ENCODE measurements at regions not wholly inside any gene's neighbourhood (a gene's known extent, or its start where the extent isn't known, plus 50 kb on each side); places are given as distances from the start of the nearest gene placed in this dataset.

- ChIA-PET CTCF (no interaction called here), POLR2A (no interaction called here)
- Histone ChIP-seq H3K27me3 (ENCODE audit: control insufficient read depth, insufficient read depth, low read length) (no peaks in the 10 kb centered on the region), H3K36me3 (ENCODE audit: control insufficient read depth, insufficient read depth, low read length) (no peaks in the 10 kb centered on the region), H3K4me3 (ENCODE audit: low read depth, low read length) (no peak overlapping the region)
- no peak for DNase-seq (ENCODE audit: low read depth)
- no peak for TF ChIP-seq CTCF (IDR thresholded peaks at IDR 0.05; ENCODE audit: insufficient read depth, low read depth, low read length)
Measured at GRCh38 chr16:65218348-65218747, 96.5 kb upstream of the CDH11 start.

GRCh38 chr16:65213866-65214595 is 92.2 kb upstream of the CDH11 start:
- DNase-seq (ENCODE audit: low read depth) = no peak
- CTCF ChIA-PET = no interaction called here

GRCh38 chr16:65212791-65213190 is 90.9 kb upstream of the CDH11 start:
- no peak overlapping the region for H3K4me3 ChIP-seq (ENCODE audit: low read depth, low read length)
- ChIA-PET CTCF (interaction anchor here (1.8 kb wide), 1 partner anchor 9 kb away, joined by 4 read pairs; no protein-coding TSS in a partner anchor), POLR2A (no interaction called here)
- no peak for TF ChIP-seq CTCF (IDR thresholded peaks at IDR 0.05; ENCODE audit: insufficient read depth, low read depth, low read length)
- no peaks in the 10 kb centered on the region for H3K27me3 ChIP-seq (ENCODE audit: control insufficient read depth, insufficient read depth, low read length)
- H3K36me3 ChIP-seq (ENCODE audit: control insufficient read depth, insufficient read depth, low read length) = no peaks in the 10 kb centered on the region
- no peak for DNase-seq (ENCODE audit: low read depth)

More at GRCh38 chr16:65213866-65214595, 92.2 kb upstream of the CDH11 start:
- Histone ChIP-seq H3K4me3 (ENCODE audit: low read depth, low read length) (no peak overlapping the region), H3K36me3 (ENCODE audit: control insufficient read depth, insufficient read depth, low read length) (no peaks in the 10 kb centered on the region), H3K27me3 (ENCODE audit: control insufficient read depth, insufficient read depth, low read length) (no peaks in the 10 kb centered on the region)
- no peak for TF ChIP-seq CTCF (IDR thresholded peaks at IDR 0.05; ENCODE audit: insufficient read depth, low read depth, low read length)
- POLR2A ChIA-PET = no interaction called here

GRCh38 chr16:65212240-65212639 is 90.4 kb upstream of the CDH11 start:
- CTCF ChIA-PET = interaction anchor here (1.8 kb wide), 1 partner anchor 10 kb away, joined by 4 read pairs; no protein-coding TSS in a partner anchor
- H3K4me3 ChIP-seq (ENCODE audit: low read depth, low read length) = no peak overlapping the region
- no peak for TF ChIP-seq CTCF (IDR thresholded peaks at IDR 0.05; ENCODE audit: insufficient read depth, low read depth, low read length)
- no peak for DNase-seq (ENCODE audit: low read depth)
- POLR2A ChIA-PET = no interaction called here
- H3K27me3 ChIP-seq (ENCODE audit: control insufficient read depth, insufficient read depth, low read length) = no peaks in the 10 kb centered on the region
- H3K36me3 ChIP-seq (ENCODE audit: control insufficient read depth, insufficient read depth, low read length) = no peaks in the 10 kb centered on the region

GRCh38 chr16:65202461-65202860 is 80.6 kb upstream of the CDH11 start:
- Histone ChIP-seq H3K27me3 (ENCODE audit: control insufficient read depth, insufficient read depth, low read length) (no peaks in the 10 kb centered on the region), H3K4me3 (ENCODE audit: low read depth, low read length) (no peak overlapping the region), H3K36me3 (ENCODE audit: control insufficient read depth, insufficient read depth, low read length) (no peaks in the 10 kb centered on the region)
- ChIA-PET POLR2A (no interaction called here), CTCF (interaction anchor here (0.7 kb wide), 1 partner anchor 9 kb away, joined by 3 read pairs; no protein-coding TSS in a partner anchor)
- TF ChIP-seq CTCF (IDR thresholded peaks at IDR 0.05; ENCODE audit: insufficient read depth, low read depth, low read length) = no peak
- DNase-seq (ENCODE audit: low read depth) = peak; percentile 34
